GM23338 (cell line): ENCODE measurements at regions not wholly inside any gene's neighbourhood (a gene's known extent, or its start where the extent isn't known, plus 50 kb on each side); places are given as distances from the start of the nearest gene placed in this dataset.

ENCODE experiments used
- ATAC-seq: fragments of 200-7000 bp; cut with Tn5 transposase; 3 replicates; pipeline ENCODE4 v1.9.1; 2020
- DNase-seq: peaks from one replicate; pipeline ENCODE4 v3.0.0-alpha.2; 2015; ENCODE audit warnings: low spot score
- H2AFZ ChIP-seq: fragments of 200-600 bp; sonication (generic); 2 replicates; pipeline ENCODE4 v1.8.0; 2016; ENCODE audit warnings: antibody characterized with exemption, mild to moderate bottlenecking, moderate library complexity
- H3F3A ChIP-seq: fragments of 200-600 bp; sonication (generic); replicated peaks from 2 replicates; pipeline ENCODE4 v1.8.0; 2017; ENCODE audit warnings: antibody characterized with exemption, mixed run types, low read depth
- H3K27ac ChIP-seq: fragments of 200-600 bp; sonication (generic); 2 replicates; pipeline ENCODE4 v1.6.1; 2016; ENCODE audit warnings: low read depth
- H3K27me3 ChIP-seq: fragments of 200-600 bp; sonication (generic); 2 replicates; pipeline ENCODE4 v1.8.0; 2016; ENCODE audit warnings: mild to moderate bottlenecking, mixed run types, moderate library complexity; ENCODE audit not compliant: insufficient read depth
- H3K36me3 ChIP-seq: fragments of 200-600 bp; sonication (generic); 2 replicates; pipeline ENCODE4 v1.8.0; 2016; ENCODE audit warnings: mild to moderate bottlenecking; ENCODE audit not compliant: insufficient read depth
- H3K4me1 ChIP-seq: fragments of 200-600 bp; sonication (generic); 2 replicates; pipeline ENCODE4 v1.8.0; 2016; ENCODE audit warnings: mild to moderate bottlenecking, moderate library complexity; ENCODE audit not compliant: insufficient read depth
- H3K4me2 ChIP-seq: fragments of 200-600 bp; sonication (generic); 2 replicates; pipeline ENCODE4 v1.7.1; 2017; ENCODE audit warnings: mixed run types
- H3K4me3 ChIP-seq: fragments of 200-600 bp; sonication (generic); 2 replicates; pipeline ENCODE4 v1.6.1; 2016; ENCODE audit warnings: mixed run types
- H3K79me2 ChIP-seq: fragments of 200-600 bp; sonication (generic); replicated peaks from 2 replicates; pipeline ENCODE4 v1.8.0; 2017; ENCODE audit warnings: mild to moderate bottlenecking; ENCODE audit not compliant: insufficient read depth
- H3K9me2 ChIP-seq: fragments of 200-600 bp; sonication (generic); 2 replicates; pipeline ENCODE4 v1.8.0; 2017; ENCODE audit not compliant: insufficient read depth
- H4K20me1 ChIP-seq: fragments of 200-600 bp; sonication (generic); replicated peaks from 2 replicates; pipeline ENCODE4 v1.8.0; 2017; ENCODE audit warnings: mild to moderate bottlenecking; ENCODE audit not compliant: insufficient read depth
- H3K27ac Mint-ChIP-seq: 2 replicates; pipeline ENCODE4 v1.8.0; 2020; ENCODE audit warnings: inconsistent platforms, mild to moderate bottlenecking, moderate library complexity, mixed read lengths
- H3K27me3 Mint-ChIP-seq: 3 replicates; pipeline ENCODE4 v1.8.0; 2022; ENCODE audit warnings: low read depth, mild to moderate bottlenecking, moderate library complexity, mixed read lengths, inconsistent platforms; ENCODE audit not compliant: insufficient read depth, poor library complexity
- H3K36me3 Mint-ChIP-seq: 3 replicates; pipeline ENCODE4 v1.8.0; 2021; ENCODE audit warnings: low read depth, mild to moderate bottlenecking, inconsistent platforms, moderate library complexity, mixed read lengths
- H3K4me1 Mint-ChIP-seq: 3 replicates; pipeline ENCODE4 v1.8.0; 2020; ENCODE audit warnings: mild to moderate bottlenecking, inconsistent platforms, mixed read lengths
- H3K4me3 Mint-ChIP-seq: 3 replicates; pipeline ENCODE4 v1.8.0; 2021; ENCODE audit warnings: moderate library complexity, mild to moderate bottlenecking, inconsistent platforms, mixed read lengths
- H3K9me3 Mint-ChIP-seq: 3 replicates; pipeline ENCODE4 v1.8.0; 2020; ENCODE audit warnings: moderate library complexity, mild to moderate bottlenecking, inconsistent platforms, mixed read lengths
- CREB1 ChIP-seq: fragments of 250-450 bp; sonication (Bioruptor Pico); IDR thresholded peaks from 2 replicates; pipeline ENCODE4 v1.5.0; 2020; ENCODE audit warnings: low read depth, mild to moderate bottlenecking, moderate library complexity
- EZH2 ChIP-seq: fragments of 200-600 bp; sonication (generic); IDR thresholded peaks from one replicate; pipeline ENCODE4 v1.8.0; 2017; ENCODE audit warnings: antibody characterized with exemption, mild to moderate bottlenecking, low read depth; ENCODE audit not compliant: unreplicated experiment
- EZH2phosphoT487 ChIP-seq: fragments of 200-600 bp; sonication (generic); IDR thresholded peaks from one replicate; pipeline ENCODE4 v1.8.1; 2018; ENCODE audit warnings: antibody characterized with exemption; ENCODE audit not compliant: unreplicated experiment
- JUNB ChIP-seq: IDR thresholded peaks from one replicate; pipeline ENCODE4 v1.6.1; 2016; ENCODE audit warnings: antibody characterized with exemption; ENCODE audit not compliant: unreplicated experiment
- NANOG ChIP-seq: IDR thresholded peaks from 2 replicates; pipeline ENCODE4 v1.6.1; 2016; ENCODE audit warnings: antibody characterized with exemption, borderline replicate concordance
- POLR2AphosphoS5 ChIP-seq: IDR thresholded peaks from 2 replicates; pipeline ENCODE4 v1.6.1; 2016; ENCODE audit warnings: antibody characterized with exemption, low read depth
- STAT1 ChIP-seq: IDR thresholded peaks from one replicate; pipeline ENCODE4 v1.6.1; 2016; ENCODE audit warnings: antibody characterized with exemption; ENCODE audit not compliant: unreplicated experiment
- ZNF331 ChIP-seq: fragments of 250-450 bp; sonication (Bioruptor Pico); IDR thresholded peaks from 2 replicates; pipeline ENCODE4 v1.5.0; 2020; ENCODE audit warnings: low read depth, mild to moderate bottlenecking, moderate library complexity
- TF ChIP-seq, protein P1 (sequence below): fragments of 250-450 bp; sonication (Bioruptor Pico); IDR thresholded peaks from 2 replicates; pipeline ENCODE4 v1.5.0; 2020; ENCODE audit warnings: mild to moderate bottlenecking, moderate library complexity
- TF ChIP-seq, protein P2 (sequence below): IDR thresholded peaks from one replicate; pipeline ENCODE4 v1.6.1; 2018; ENCODE audit warnings: antibody characterized with exemption; ENCODE audit not compliant: unreplicated experiment
- TF ChIP-seq, protein P3 (sequence below), 2 experiments: fragments of 200-600 bp in 1 of 2; sonication (generic) in 1 of 2; conservative IDR thresholded peaks; 2 replicates each; pipeline versions ENCODE4 v1.5.1 to v1.6.1; 2016 to 2017; ENCODE audit warnings: antibody characterized with exemption in 2 of 2, low read depth in 2 of 2, mild to moderate bottlenecking in 2 of 2, moderate library complexity in 1 of 2
- TF ChIP-seq, protein P4 (sequence below): IDR thresholded peaks from 2 replicates; pipeline ENCODE4 v1.6.1; 2016; ENCODE audit warnings: antibody characterized with exemption

DNA sequence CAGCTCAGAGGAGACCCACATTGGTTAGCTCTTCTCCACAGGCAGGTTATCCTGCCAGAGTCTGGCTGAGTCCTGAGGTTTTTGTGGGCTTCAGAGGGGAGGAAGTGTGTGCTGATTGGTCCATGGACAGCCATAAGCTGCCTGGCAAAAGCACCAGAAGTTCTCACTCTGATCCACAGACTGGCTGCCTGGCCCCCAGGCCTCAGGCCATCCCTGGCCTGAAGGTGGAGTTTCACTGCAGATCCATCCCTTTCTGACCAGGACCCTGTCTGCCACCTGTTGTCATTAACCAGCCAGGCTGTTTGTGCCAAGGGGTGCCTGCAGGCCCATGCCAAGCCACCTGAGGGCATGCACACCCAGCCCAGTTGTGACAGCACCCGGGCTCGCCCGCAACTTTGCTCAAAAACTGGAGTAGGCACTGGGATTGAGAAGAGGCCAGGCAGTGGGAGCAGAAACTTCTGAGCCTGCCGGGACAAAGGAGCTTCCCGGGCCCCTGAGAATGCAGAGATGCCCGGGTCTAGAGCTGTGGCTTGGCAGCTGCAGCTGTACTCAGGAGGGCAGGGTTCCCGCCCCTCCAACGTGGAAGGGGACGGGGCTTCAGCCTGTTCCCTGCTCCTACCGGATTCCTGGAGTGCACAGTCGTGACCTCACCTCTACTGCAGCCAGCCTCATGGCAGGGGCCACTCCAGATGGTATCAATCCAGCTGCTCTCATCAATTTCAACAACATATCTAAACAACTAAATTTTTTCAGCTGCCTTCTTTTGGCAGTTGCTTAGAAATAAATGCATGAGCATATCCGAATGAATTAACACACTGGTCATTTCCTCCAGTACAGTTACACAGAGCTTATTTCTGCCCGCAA, 1277.3 kb downstream of the SLC16A7 start:
- no peaks in the 10 kb centered on the region for H3K9me2 ChIP-seq
- no peak overlapping the region for H3K4me3 ChIP-seq
- H3K4me1 Mint-ChIP-seq = no peaks in the 10 kb centered on the region
- H3K27me3 ChIP-seq = no peaks in the 10 kb centered on the region
- H3K9me3 Mint-ChIP-seq = no peaks in the 10 kb centered on the region
- H3K79me2 ChIP-seq = no peaks in the 10 kb centered on the region
- no peaks in the 10 kb centered on the region for H4K20me1 ChIP-seq
- no peak; the same call in 2 of the 3 replicates for ATAC-seq
- H3K4me2 ChIP-seq = no peak overlapping the region
- H3F3A ChIP-seq = no peaks in the 10 kb centered on the region
- no peaks in the 10 kb centered on the region for H3K36me3 ChIP-seq
- no peak for DNase-seq
- TF ChIP-seq POLR2AphosphoS5 (no peak), ZNF331 (CRISPR knock-in tag) (no peak), NANOG (no peak), STAT1 (no peak), CREB1 (CRISPR knock-in tag) (no peak), EZH2phosphoT487 (no peak), EZH2 (no peak), JUNB (no peak)
- TF ChIP-seq, protein P1, sequence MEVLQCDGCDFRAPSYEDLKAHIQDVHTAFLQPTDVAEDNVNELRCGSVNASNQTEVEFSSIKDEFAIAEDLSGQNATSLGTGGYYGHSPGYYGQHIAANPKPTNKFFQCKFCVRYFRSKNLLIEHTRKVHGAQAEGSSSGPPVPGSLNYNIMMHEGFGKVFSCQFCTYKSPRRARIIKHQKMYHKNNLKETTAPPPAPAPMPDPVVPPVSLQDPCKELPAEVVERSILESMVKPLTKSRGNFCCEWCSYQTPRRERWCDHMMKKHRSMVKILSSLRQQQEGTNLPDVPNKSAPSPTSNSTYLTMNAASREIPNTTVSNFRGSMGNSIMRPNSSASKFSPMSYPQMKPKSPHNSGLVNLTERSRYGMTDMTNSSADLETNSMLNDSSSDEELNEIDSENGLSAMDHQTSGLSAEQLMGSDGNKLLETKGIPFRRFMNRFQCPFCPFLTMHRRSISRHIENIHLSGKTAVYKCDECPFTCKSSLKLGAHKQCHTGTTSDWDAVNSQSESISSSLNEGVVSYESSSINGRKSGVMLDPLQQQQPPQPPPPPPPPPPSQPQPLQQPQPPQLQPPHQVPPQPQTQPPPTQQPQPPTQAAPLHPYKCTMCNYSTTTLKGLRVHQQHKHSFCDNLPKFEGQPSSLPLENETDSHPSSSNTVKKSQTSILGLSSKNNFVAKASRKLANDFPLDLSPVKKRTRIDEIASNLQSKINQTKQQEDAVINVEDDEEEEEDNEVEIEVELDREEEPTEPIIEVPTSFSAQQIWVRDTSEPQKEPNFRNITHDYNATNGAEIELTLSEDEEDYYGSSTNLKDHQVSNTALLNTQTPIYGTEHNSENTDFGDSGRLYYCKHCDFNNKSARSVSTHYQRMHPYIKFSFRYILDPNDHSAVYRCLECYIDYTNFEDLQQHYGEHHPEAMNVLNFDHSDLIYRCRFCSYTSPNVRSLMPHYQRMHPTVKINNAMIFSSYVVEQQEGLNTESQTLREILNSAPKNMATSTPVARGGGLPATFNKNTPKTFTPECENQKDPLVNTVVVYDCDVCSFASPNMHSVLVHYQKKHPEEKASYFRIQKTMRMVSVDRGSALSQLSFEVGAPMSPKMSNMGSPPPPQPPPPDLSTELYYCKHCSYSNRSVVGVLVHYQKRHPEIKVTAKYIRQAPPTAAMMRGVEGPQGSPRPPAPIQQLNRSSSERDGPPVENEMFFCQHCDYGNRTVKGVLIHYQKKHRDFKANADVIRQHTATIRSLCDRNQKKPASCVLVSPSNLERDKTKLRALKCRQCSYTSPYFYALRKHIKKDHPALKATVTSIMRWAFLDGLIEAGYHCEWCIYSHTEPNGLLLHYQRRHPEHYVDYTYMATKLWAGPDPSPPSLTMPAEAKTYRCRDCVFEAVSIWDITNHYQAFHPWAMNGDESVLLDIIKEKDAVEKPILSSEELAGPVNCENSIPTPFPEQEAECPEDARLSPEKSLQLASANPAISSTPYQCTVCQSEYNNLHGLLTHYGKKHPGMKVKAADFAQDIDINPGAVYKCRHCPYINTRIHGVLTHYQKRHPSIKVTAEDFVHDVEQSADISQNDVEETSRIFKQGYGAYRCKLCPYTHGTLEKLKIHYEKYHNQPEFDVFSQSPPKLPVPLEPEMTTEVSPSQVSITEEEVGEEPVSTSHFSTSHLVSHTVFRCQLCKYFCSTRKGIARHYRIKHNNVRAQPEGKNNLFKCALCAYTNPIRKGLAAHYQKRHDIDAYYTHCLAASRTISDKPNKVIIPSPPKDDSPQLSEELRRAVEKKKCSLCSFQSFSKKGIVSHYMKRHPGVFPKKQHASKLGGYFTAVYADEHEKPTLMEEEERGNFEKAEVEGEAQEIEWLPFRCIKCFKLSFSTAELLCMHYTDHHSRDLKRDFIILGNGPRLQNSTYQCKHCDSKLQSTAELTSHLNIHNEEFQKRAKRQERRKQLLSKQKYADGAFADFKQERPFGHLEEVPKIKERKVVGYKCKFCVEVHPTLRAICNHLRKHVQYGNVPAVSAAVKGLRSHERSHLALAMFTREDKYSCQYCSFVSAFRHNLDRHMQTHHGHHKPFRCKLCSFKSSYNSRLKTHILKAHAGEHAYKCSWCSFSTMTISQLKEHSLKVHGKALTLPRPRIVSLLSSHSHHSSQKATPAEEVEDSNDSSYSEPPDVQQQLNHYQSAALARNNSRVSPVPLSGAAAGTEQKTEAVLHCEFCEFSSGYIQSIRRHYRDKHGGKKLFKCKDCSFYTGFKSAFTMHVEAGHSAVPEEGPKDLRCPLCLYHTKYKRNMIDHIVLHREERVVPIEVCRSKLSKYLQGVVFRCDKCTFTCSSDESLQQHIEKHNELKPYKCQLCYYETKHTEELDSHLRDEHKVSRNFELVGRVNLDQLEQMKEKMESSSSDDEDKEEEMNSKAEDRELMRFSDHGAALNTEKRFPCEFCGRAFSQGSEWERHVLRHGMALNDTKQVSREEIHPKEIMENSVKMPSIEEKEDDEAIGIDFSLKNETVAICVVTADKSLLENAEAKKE (CRISPR knock-in tag) = no peak
- TF ChIP-seq, protein P2, sequence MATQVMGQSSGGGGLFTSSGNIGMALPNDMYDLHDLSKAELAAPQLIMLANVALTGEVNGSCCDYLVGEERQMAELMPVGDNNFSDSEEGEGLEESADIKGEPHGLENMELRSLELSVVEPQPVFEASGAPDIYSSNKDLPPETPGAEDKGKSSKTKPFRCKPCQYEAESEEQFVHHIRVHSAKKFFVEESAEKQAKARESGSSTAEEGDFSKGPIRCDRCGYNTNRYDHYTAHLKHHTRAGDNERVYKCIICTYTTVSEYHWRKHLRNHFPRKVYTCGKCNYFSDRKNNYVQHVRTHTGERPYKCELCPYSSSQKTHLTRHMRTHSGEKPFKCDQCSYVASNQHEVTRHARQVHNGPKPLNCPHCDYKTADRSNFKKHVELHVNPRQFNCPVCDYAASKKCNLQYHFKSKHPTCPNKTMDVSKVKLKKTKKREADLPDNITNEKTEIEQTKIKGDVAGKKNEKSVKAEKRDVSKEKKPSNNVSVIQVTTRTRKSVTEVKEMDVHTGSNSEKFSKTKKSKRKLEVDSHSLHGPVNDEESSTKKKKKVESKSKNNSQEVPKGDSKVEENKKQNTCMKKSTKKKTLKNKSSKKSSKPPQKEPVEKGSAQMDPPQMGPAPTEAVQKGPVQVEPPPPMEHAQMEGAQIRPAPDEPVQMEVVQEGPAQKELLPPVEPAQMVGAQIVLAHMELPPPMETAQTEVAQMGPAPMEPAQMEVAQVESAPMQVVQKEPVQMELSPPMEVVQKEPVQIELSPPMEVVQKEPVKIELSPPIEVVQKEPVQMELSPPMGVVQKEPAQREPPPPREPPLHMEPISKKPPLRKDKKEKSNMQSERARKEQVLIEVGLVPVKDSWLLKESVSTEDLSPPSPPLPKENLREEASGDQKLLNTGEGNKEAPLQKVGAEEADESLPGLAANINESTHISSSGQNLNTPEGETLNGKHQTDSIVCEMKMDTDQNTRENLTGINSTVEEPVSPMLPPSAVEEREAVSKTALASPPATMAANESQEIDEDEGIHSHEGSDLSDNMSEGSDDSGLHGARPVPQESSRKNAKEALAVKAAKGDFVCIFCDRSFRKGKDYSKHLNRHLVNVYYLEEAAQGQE = no peak
- TF ChIP-seq, protein P3, sequence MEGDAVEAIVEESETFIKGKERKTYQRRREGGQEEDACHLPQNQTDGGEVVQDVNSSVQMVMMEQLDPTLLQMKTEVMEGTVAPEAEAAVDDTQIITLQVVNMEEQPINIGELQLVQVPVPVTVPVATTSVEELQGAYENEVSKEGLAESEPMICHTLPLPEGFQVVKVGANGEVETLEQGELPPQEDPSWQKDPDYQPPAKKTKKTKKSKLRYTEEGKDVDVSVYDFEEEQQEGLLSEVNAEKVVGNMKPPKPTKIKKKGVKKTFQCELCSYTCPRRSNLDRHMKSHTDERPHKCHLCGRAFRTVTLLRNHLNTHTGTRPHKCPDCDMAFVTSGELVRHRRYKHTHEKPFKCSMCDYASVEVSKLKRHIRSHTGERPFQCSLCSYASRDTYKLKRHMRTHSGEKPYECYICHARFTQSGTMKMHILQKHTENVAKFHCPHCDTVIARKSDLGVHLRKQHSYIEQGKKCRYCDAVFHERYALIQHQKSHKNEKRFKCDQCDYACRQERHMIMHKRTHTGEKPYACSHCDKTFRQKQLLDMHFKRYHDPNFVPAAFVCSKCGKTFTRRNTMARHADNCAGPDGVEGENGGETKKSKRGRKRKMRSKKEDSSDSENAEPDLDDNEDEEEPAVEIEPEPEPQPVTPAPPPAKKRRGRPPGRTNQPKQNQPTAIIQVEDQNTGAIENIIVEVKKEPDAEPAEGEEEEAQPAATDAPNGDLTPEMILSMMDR (conservative IDR thresholded peaks at IDR 0.05; ENCODE audit: low read depth in 2 of 2) = no peak
- TF ChIP-seq, protein P4, sequence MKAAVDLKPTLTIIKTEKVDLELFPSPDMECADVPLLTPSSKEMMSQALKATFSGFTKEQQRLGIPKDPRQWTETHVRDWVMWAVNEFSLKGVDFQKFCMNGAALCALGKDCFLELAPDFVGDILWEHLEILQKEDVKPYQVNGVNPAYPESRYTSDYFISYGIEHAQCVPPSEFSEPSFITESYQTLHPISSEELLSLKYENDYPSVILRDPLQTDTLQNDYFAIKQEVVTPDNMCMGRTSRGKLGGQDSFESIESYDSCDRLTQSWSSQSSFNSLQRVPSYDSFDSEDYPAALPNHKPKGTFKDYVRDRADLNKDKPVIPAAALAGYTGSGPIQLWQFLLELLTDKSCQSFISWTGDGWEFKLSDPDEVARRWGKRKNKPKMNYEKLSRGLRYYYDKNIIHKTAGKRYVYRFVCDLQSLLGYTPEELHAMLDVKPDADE = no peak
- H3K4me1 ChIP-seq = no peaks in the 10 kb centered on the region
- no peaks in the 10 kb centered on the region for H3K27me3 Mint-ChIP-seq
- H3K4me3 Mint-ChIP-seq = no peak overlapping the region
- no peaks in the 10 kb centered on the region for H3K36me3 Mint-ChIP-seq
- no peak overlapping the region for H2AFZ ChIP-seq
- no peak overlapping the region for H3K27ac ChIP-seq
- no peak overlapping the region for H3K27ac Mint-ChIP-seq
